OCI-LY1 (cell line): ENCODE measurements at regions not wholly inside any gene's neighbourhood (a gene's known extent, or its start where the extent isn't known, plus 50 kb on each side); places are given as distances from the start of the nearest gene placed in this dataset.

Experiments used
- EZH2 ChIP-seq: fragments of 200-600 bp; sonication (generic), shearing (Covaris generic); IDR thresholded peaks from 2 replicates; pipeline ENCODE4 v1.8.0; 2017; ENCODE audit warnings: borderline replicate concordance, mixed run types, mild to moderate bottlenecking, antibody characterized with exemption, low read length, moderate library complexity, mixed read lengths
- TF ChIP-seq, protein P1 (sequence below): fragments of 200-600 bp; sonication (generic), shearing (Covaris generic); IDR thresholded peaks from 2 replicates; pipeline ENCODE4 v1.5.1; 2017; ENCODE audit warnings: mild to moderate bottlenecking, antibody characterized with exemption, low read length, moderate library complexity, mixed read lengths

DNA sequence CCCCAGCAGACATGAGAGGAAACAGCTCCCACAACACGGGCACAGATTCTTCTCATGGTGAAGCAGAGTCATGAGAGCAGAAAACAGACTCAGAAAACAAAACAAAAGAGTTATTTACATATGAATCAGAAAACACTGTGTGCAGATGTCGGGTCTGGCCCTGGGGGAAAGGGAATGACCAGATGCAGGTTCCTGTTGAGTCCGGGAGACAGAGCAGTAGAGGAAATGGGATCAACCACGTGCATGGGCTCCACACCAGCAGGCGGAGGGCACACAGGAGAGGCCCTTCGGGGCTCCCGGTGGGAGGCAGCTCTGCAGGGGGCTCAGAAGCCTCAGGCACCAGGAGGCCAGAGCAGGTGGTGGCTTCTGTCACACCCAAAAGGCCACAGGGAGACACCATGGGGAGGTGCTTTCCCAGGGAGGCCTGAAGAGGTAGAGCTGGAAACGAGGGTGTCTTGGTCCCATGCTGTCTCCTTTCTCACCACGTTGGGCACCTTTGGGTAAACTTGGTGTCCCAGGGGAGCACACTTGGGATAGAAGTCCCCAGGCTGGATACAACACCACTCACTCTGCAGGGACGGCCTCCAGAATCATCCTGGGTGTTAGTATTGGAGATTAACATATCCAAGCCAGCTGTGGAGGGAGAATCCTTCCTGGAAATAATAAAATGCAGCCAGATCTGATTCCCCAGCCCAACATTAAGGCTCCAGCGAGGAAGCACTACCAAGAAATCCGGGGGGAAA, 764.7 kb downstream of the BRD1 start:
- TF ChIP-seq, protein P1, sequence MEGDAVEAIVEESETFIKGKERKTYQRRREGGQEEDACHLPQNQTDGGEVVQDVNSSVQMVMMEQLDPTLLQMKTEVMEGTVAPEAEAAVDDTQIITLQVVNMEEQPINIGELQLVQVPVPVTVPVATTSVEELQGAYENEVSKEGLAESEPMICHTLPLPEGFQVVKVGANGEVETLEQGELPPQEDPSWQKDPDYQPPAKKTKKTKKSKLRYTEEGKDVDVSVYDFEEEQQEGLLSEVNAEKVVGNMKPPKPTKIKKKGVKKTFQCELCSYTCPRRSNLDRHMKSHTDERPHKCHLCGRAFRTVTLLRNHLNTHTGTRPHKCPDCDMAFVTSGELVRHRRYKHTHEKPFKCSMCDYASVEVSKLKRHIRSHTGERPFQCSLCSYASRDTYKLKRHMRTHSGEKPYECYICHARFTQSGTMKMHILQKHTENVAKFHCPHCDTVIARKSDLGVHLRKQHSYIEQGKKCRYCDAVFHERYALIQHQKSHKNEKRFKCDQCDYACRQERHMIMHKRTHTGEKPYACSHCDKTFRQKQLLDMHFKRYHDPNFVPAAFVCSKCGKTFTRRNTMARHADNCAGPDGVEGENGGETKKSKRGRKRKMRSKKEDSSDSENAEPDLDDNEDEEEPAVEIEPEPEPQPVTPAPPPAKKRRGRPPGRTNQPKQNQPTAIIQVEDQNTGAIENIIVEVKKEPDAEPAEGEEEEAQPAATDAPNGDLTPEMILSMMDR, result no peak
- TF ChIP-seq EZH2, result no peak
